ENCODE measurements at regions not wholly inside any gene's neighbourhood (a gene's known extent, or its start where the extent isn't known, plus 50 kb on each side); places are given as distances from the start of the nearest gene placed in this dataset.

DNA sequence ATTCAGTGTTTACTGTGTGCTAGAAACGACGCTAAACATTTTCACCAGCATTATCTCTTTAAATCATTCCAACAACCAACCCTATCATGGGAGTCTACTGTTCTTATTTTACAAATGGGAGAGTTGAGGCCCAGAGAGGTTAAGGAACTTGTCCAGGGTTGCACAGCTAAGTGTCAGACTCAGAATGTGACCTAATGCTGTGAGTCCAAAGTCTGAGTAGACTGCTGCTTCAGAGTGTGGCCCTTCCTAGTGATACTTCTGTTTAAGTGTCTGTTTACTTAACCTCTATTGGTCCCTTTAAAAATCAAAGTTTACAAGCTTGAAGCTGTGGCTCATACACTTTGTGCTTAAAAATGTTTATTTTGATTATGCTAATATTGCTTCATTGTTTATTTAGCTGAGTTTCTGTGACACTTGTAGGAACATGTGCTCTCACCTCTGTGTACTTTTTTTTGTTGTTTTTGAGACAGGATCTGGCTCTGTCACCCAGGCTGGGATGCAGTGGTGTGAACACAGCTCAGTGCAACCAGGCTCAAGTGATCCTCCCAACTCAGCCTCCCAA, 84.4 kb upstream of the SYPL1 start:
- intact Hi-C loops (cut with micrococcal nuclease) = no loop called here

- intact Hi-C loops (cut with micrococcal nuclease) = no loop called here
Measured at GRCh38 chr7:106193661-106194060, 81.5 kb upstream of the SYPL1 start.

GRCh38 chr7:106190589-106191330, 78.6 kb upstream of the SYPL1 start:
- intact Hi-C loops (cut with micrococcal nuclease) = no loop called here

DNA sequence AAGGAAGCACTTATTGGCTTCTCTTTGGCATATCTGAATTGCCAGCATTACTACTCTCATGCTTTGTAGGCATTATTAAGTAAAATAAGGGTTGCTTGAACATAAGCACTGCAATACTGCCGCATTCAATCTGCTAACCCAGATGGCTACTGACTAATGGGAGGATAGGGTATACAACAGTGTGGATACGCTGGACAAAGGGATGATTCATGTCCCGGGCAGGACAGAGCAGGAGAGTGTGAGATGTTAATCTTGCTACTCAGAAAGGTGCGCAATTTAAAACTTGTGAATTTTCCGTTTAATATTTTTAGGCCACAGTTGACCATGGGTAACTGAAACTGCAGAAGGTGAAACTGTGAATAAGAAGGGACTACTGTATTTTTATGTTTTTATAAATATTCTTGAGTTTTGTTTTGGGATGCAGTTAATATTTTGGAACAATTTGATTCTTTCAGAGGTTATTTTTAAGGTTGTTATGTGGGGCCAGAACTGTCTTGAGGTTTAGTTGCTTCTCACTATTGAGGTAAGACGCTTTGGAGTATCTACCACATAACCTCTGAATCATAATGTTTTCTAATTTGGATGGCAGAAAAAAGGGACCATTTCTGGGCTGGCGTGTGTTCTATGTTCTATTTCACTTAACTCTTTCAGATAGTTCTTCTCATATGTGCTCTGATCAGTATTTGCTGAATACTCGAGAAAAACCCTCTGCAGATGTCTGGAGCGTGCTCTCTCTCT, 75.7 kb upstream of the SYPL1 start:
- intact Hi-C loops (cut with micrococcal nuclease) = no loop called here

DNA sequence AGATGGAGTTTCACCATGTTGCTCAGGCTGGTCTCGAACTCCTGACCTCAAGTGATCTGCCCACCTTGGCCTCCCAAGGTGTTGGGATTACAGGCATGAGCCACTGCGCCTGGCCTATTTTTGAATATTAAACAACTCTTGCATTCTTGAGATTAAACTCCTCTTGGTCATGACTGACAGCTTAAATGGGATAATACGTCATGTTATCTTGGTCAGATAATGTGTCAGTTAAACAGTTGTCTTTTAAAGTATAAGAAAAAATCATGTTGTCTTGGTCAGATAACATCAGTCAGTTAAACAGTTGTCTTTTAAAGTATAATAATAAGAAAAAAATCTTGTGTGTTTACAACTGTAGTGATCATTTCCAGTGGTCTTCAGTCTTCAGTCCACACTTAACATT, 73.6 kb upstream of the SYPL1 start:
- intact Hi-C loops (cut with micrococcal nuclease) = no loop called here

- intact Hi-C loops (cut with micrococcal nuclease) = no loop called here
Measured at GRCh38 chr7:106183952-106184351, 71.8 kb upstream of the SYPL1 start.

- intact Hi-C loops (cut with micrococcal nuclease) = no loop called here
Measured at GRCh38 chr7:106182904-106183303, 70.8 kb upstream of the SYPL1 start.

- intact Hi-C loops (cut with micrococcal nuclease) = loop anchor here (1.0 kb wide), 1 partner anchor 479 kb away; no protein-coding TSS in a partner anchor
Measured at GRCh38 chr7:106181658-106182265, 69.7 kb upstream of the SYPL1 start.

GRCh38 chr7:106180721-106181120, 68.6 kb upstream of the SYPL1 start:
- intact Hi-C loops (cut with micrococcal nuclease) = loop anchor here (1.0 kb wide), 1 partner anchor 480 kb away; no protein-coding TSS in a partner anchor

- intact Hi-C loops (cut with micrococcal nuclease) = loop anchor here (5.0 to 10.0 kb wide), 3 partner anchors 168 to 973 kb away; no protein-coding TSS in a partner anchor
Measured at GRCh38 chr7:106179256-106179655, 67.1 kb upstream of the SYPL1 start.

- intact Hi-C loops (cut with micrococcal nuclease) = loop anchor here (5.0 to 10.0 kb wide), 3 partner anchors 169 to 974 kb away; no protein-coding TSS in a partner anchor
Measured at GRCh38 chr7:106178593-106179134, 66.6 kb upstream of the SYPL1 start.

DNA sequence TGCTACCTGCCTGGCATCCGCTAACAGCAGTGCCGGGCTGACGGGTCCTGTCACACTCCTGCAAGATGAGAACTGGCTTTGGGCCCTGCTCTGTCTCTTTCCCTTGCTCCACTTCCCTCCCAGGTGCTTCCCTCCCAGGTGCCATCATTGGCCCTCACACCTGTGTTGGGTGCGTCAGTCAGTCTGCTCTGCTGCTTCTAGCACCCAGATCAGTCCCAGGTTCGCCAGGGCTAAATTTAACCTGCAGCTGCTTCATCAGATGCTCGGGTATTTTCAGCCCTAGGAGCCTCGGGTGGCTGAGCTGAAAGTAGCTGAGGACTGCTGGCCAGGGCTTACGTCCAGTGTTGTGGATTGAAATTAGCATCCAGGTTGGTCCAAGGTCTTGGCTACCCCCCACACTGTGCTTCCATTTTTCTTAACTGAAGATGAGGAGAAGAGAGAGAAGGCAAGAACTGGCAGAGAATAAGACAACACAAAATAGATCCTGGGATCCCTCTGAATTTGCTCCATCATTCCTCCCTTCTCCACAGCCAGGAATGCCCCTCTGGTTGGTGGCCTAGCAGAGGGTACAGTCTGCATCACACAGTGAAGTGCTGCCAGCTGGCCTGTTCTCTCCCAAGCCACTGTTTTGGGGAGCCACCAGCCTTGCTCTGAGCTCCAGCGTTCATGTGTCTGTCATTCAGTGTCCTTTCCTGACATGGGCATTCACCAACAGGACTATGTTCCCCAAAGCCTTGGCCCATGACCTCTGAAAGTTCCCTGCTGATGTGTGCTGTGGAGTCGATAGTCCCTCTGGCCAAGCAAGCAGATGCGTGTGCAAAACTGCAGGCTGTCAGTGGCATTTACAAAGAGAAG, 65.9 kb upstream of the SYPL1 start:
- intact Hi-C loops (cut with micrococcal nuclease) = loop anchor here (2.0 to 10.0 kb wide), 4 partner anchors 105 to 974 kb away; no protein-coding TSS in a partner anchor

DNA sequence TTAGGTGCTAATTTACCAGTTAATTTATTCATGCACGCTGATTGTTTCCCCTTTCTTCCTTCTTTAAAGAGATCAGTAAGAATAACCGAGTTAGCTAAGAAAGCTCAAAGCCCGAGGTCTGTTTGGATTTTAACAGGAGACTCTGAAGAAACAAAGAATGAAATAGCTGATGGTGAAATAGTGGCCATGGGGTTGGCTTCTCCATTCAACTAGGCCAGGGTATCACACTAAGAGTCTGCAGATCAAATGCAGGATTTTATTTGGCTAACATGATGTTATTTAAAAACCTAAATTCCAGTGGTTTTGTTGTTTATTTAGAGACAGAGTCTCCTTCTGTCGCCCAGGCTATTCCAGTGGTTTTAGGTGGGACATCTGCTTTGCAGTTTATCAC, 65.2 kb upstream of the SYPL1 start:
- intact Hi-C loops (cut with micrococcal nuclease) = loop anchor here (2.0 to 10.0 kb wide), 4 partner anchors 106 to 975 kb away; no protein-coding TSS in a partner anchor

- intact Hi-C loops (cut with micrococcal nuclease) = loop anchor here (1.0 to 10.0 kb wide), 8 partner anchors 106 to 976 kb away; no protein-coding TSS in a partner anchor
Measured at GRCh38 chr7:106176414-106177299, 64.5 kb upstream of the SYPL1 start.

GRCh38 chr7:106175507-106175906, 63.4 kb upstream of the SYPL1 start:
- intact Hi-C loops (cut with micrococcal nuclease) = loop anchor here (5.0 to 10.0 kb wide), 3 partner anchors 172 to 977 kb away; no protein-coding TSS in a partner anchor

DNA sequence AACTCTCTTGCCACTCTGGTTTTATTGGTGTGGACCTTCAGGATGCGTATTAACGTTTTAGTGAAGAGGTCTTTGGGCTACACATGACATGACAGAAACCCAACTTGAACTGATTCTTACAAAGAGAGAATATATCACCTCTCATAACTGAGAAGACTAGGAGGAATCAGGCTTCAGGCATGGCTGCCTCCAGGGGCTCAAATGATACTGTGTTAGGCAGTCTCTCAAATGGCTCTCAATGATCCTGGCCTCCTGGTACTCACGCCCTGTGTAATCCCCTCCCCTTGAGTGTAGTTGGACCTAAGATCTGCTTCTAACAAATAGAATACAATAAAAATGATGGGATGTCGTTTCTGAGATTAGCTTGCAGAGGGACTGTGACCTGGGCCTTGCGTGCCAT, 58.5 kb upstream of the SYPL1 start:
- intact Hi-C loops (cut with micrococcal nuclease) = loop anchor here (10.0 kb wide), 1 partner anchor 374 kb away; no protein-coding TSS in a partner anchor

- intact Hi-C loops (cut with micrococcal nuclease) = loop anchor here (10.0 kb wide), 1 partner anchor 375 kb away; no protein-coding TSS in a partner anchor
Measured at GRCh38 chr7:106169821-106170610, 57.9 kb upstream of the SYPL1 start.

- intact Hi-C loops (cut with micrococcal nuclease) = no loop called here
Measured at GRCh38 chr7:106167439-106168136, 55.5 kb upstream of the SYPL1 start.

Measured in T-helper 1 cell treated with Interleukin-12 subunit alpha and Interleukin-12 subunit beta and Interleukin-4 antibody, amounts not matched to agents 30 ng/mL and 1 ng/mL, for 36 hours (primary cell).